Fibroblast of mammary gland (primary cell): ENCODE measurements at regions not wholly inside any gene's neighbourhood (a gene's known extent, or its start where the extent isn't known, plus 50 kb on each side); places are given as distances from the start of the nearest gene placed in this dataset.
A peak's percentile ranks its signal among the peaks of the same experiment; 100 is the strongest.

Source experiments
- DNase-seq: peaks from one replicate; pipeline ENCODE4 v3.0.0-alpha.2; 2010; ENCODE audit warnings: low read depth
- H3K4me3 ChIP-seq: 2 replicates; pipeline ENCODE4 v1.5.1; 2011; ENCODE audit warnings: low read depth, mild to moderate bottlenecking, low read length, moderate library complexity; ENCODE audit not compliant: control insufficient read depth
- CTCF ChIP-seq: conservative IDR thresholded peaks from 2 replicates; pipeline ENCODE4 v1.5.1; 2011; ENCODE audit warnings: low read depth, low read length, inconsistent platforms; ENCODE audit not compliant: control insufficient read depth, insufficient read depth

- DNase-seq, result peak; percentile 20
- no peak for TF ChIP-seq CTCF
- no peak overlapping the region for H3K4me3 ChIP-seq
These were observed 131.0 kb upstream of the ZEB2 start for GRCh38 chr2:144650907-144651306.

- DNase-seq, result no peak
- H3K4me3 ChIP-seq, result no peak overlapping the region
- no peak for TF ChIP-seq CTCF
These were observed 129.0 kb upstream of the ZEB2 start for GRCh38 chr2:144648837-144649465.

- no peak for TF ChIP-seq CTCF
- peak; percentile 53 for DNase-seq
- H3K4me3 ChIP-seq, result no peak overlapping the region
These were observed 125.3 kb upstream of the ZEB2 start for GRCh38 chr2:144645083-144645778.

- no peak for DNase-seq
- no peak for TF ChIP-seq CTCF
- no peak overlapping the region for H3K4me3 ChIP-seq
These were observed 124.6 kb upstream of the ZEB2 start for GRCh38 chr2:144644549-144644948.

GRCh38 chr2:144643537-144644336 is 123.8 kb upstream of the ZEB2 start:
- no peak overlapping the region for H3K4me3 ChIP-seq
- no peak for TF ChIP-seq CTCF
- DNase-seq, result no peak

GRCh38 chr2:144642856-144643255 is 122.9 kb upstream of the ZEB2 start:
- H3K4me3 ChIP-seq, result no peak overlapping the region
- DNase-seq, result no peak
- no peak for TF ChIP-seq CTCF
